Omental fat pad (tissue), 3 donors: ENCODE measurements at regions not wholly inside any gene's neighbourhood (a gene's known extent, or its start where the extent isn't known, plus 50 kb on each side); places are given as distances from the start of the nearest gene placed in this dataset.
"Not testable (repeated sequence)": the region's sequence is repeated elsewhere in the genome, so short reads cannot be mapped to it uniquely, and the experiment has no call there.

Experiments
- ATAC-seq: fragments of 150-250 bp; one replicate; pipeline ENCODE4 v1.9.1; 2016; ENCODE audit warnings: mild to moderate bottlenecking, moderate library complexity; ENCODE audit not compliant: low FRiP score
- DNase-seq: peaks from one replicate; pipeline ENCODE4 v3.0.0-alpha.2; 2019; ENCODE audit warnings: low spot score
- CTCF ChIP-seq, 3 donors: fragments of 450-650 bp; IDR thresholded peaks; one replicate each; pipeline ENCODE4 v1.5.1; 2016 to 2017; ENCODE audit warnings: antibody characterized with exemption in 3 of 3, mild to moderate bottlenecking in 3 of 3, moderate library complexity in 2 of 3

GRCh38 chr7:7002418-7003062 is 176.5 kb upstream of the CCZ1B start:
- no peak for DNase-seq
- TF ChIP-seq CTCF (IDR thresholded peaks at IDR 0.05), result no peak
- ATAC-seq, result no peak

DNA sequence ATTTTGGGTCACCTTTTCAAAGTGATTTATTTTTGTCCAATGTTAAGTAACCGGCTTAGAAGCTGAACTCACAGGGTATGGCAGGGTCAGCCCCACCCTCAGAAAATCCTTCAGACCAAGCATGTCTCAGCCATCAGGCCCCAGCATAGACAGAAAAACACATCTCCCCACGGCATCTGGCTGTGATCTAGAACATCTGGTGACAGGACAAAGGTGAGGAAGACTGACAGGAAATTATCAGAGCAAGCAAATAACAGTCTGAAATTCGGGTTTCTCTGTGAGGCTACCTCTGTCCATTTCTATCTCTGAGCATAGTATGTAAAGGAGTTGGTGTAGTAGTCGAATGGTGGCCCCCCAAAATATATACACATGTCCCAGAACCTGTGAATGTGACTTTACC is 177.0 kb upstream of the C1GALT1 start:
- ATAC-seq (no peak), DNase-seq (no peak)
- TF ChIP-seq CTCF (IDR thresholded peaks at IDR 0.05), result no peak

- not testable (repeated sequence) for ATAC-seq
Measured at GRCh38 chr7:7005949-7006348, 176.4 kb upstream of the C1GALT1 start.

GRCh38 chr7:7011241-7011640 is 171.1 kb upstream of the C1GALT1 start:
- DNase-seq, ATAC-seq: not testable (repeated sequence)

More at GRCh38 chr7:7005949-7006348, 176.4 kb upstream of the C1GALT1 start:
- not testable (repeated sequence) for DNase-seq

GRCh38 chr7:7011751-7012150 is 170.6 kb upstream of the C1GALT1 start:
- DNase-seq, ATAC-seq: not testable (repeated sequence)

- TF ChIP-seq CTCF (IDR thresholded peaks at IDR 0.05), result no peak
- DNase-seq, result no peak
- no peak for ATAC-seq
Measured at GRCh38 chr7:7014827-7015595, 167.3 kb upstream of the C1GALT1 start.

- no peak for ATAC-seq
Measured at GRCh38 chr7:7017707-7018280, 164.6 kb upstream of the C1GALT1 start.

GRCh38 chr7:7018290-7018689 is 164.1 kb upstream of the C1GALT1 start:
- no peak for ATAC-seq
- TF ChIP-seq CTCF (IDR thresholded peaks at IDR 0.05), result no peak

More at GRCh38 chr7:7017707-7018280, 164.6 kb upstream of the C1GALT1 start:
- no peak for DNase-seq
- TF ChIP-seq CTCF (IDR thresholded peaks at IDR 0.05), result no peak

More at GRCh38 chr7:7018290-7018689, 164.1 kb upstream of the C1GALT1 start:
- DNase-seq, result no peak
